ENCODE measurements at regions not wholly inside any gene's neighbourhood (a gene's known extent, or its start where the extent isn't known, plus 50 kb on each side); places are given as distances from the start of the nearest gene placed in this dataset.

- no peak for TF ChIP-seq CTCF (IDR thresholded peaks at IDR 0.05)
- TF ChIP-seq POLR2A (IDR thresholded peaks at IDR 0.05), result no peak
Measured at GRCh38 chr15:46110755-46111154, 475.9 kb downstream of the SQOR start.

All from body of pancreas (tissue), 4 donors.